HUDEP-2 (cell line): ENCODE measurements at regions not wholly inside any gene's neighbourhood (a gene's known extent, or its start where the extent isn't known, plus 50 kb on each side); places are given as distances from the start of the nearest gene placed in this dataset.

Experiments
- DNase-seq, 76 experiments: peaks; one replicate each; lab custom pipeline; 2025; ENCODE audit not compliant: unreplicated experiment in 76 of 76; lab: John Stamatoyannopoulos, UW

DNA sequence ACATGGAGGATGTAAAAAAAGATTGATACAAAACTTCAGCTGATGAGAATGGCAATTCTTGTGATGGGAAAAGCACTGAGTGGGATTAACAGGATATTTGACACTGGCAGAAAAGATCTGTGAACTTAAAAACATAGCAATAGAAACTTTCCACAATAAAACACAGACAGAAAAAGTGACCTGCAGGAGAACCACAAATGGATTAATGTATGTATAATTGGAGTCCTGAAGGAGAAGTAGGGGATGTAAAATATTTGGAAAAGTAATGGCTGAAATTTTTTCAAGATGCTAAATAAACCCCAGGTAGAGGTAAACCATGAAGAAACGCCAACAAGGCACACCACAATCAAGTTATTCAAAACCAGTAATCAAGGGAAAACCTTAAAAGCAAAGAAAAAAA lies 130.8 kb upstream of the C14orf180 start:
- no peak for DNase-seq

- no peak for DNase-seq
These were observed 128.7 kb upstream of the C14orf180 start for GRCh38 chr14:104450811-104451401.

DNA sequence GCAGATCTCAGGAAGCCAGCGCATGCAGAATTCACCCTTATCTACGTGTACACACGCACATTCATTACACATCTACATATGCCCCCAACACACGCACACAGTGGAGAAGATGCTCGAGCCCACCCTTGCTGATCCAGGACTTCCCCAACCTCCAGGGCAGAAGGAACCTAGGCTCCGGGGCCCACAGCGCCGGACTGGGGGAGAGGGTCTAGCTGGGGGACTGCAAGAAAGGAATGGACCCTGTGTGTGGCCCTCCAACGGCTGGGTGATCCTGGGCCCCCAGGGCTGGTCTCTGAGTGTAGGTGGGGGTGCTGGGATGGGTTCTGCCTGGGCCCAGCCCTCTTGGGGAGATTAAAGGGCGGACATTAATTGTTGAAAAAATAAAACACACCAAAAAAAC lies 128.1 kb upstream of the C14orf180 start:
- DNase-seq: no peak

GRCh38 chr14:104458845-104459244 lies 120.7 kb upstream of the C14orf180 start:
- no peak for DNase-seq

- DNase-seq: no peak
These were observed 118.5 kb upstream of the C14orf180 start for GRCh38 chr14:104460791-104461651.

- DNase-seq: no peak
These were observed 117.7 kb upstream of the C14orf180 start for GRCh38 chr14:104461676-104462449.

DNA sequence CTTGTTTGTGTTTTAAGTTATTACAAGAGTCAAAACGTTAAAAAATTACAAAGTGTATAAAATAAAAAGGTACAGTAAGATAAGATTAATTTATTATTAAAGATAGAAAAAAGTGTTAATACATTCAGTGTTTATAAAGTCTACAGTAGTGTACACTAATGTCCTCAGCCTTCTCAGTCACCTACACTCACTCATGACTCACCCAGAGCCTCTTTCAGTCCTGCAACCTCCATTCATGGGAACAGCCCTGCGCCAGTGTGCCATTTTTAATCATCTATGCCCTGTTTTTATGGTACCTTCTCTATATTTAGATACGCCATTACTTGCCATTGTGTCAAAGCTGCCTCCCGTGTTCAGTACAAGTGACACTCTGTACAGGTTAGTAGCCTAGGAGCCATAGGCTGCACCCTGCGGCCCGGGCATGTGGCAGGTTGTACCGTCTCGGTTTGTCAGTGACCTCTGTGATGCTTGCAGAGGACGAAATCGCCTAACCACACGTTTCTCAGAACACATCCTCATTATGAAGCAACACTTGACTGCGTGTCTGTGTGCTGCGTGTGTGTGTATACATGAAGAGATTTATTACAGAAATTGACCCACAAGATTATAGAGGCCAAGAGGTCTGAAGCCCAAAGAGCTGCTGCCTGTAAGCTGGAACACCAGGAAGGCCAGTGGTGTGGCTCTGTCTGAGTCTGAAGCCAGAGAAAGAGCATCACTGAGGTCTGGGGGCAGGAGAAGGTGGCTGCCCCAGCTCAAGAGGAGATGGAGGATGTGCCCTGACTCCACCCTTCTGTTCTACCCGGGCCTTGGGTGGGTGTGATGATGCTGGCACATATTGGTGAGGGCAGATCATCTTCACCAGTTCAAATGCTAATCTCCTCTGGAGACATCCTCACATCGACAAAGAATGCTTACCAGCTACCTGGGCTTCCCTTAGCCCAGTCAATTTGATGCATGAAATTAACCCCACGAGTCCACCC lies 116.6 kb upstream of the C14orf180 start:
- DNase-seq: no peak

DNA sequence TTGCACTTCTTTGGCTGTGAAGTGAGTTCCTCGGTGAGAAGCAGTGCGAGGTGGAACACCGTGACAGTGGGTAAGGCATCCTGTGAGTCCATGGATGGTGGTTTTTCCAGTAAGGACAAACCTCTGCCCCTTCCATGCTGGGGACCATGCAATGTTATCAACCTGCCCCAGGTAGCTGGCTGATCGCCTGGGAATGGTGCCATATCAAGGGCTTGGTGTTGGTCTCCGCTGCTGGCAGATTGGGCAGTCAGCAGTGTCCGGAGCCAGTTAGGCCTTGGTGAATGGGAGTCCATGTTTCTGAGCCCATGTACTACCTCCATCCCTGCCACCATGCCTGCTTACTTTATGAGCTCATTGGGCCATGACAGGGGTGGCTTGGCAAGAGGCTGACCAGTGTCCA lies 114.7 kb upstream of the C14orf180 start:
- no peak for DNase-seq

DNA sequence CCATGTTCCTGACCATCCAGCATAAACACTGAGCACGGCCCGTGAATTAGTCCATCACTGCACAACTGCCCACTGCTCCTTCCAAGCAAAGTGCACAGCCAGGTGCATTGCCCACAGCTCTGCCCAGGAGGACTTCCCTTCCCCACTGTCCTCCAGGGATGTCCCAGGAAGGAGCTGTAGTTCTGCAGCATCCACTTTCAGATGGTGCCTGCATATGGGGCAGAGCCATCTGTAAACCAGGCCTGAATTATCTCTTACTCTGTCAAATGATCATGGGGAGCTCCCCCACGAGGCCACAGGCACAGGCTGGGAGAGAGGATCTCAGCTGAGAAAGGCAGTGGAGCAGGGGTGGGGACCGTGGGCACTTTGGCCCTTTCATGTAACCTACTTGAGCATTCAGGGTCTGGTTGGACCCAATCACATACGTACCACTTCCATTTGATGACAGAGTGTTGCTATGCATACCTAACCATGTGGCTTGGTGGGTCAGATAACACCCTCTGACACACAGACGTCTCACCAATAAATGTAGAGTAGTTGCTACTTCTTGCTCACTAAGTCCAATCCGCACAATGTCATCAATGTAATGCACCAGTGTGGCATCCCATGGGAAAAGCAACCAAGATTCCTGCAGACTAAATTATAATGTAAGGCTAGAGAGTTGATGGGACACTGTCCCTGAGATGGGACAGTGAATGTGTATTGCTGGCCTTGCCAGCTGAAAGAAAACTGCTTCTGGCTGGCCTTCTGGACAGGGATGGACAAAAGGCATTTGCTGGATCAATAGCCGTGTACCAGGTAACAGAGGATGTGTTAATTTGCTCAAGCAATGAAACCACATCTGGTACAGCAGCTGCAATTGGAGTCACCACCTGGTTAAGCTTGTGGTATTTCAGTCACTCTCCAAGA lies 113.8 kb upstream of the C14orf180 start:
- DNase-seq: no peak

DNA sequence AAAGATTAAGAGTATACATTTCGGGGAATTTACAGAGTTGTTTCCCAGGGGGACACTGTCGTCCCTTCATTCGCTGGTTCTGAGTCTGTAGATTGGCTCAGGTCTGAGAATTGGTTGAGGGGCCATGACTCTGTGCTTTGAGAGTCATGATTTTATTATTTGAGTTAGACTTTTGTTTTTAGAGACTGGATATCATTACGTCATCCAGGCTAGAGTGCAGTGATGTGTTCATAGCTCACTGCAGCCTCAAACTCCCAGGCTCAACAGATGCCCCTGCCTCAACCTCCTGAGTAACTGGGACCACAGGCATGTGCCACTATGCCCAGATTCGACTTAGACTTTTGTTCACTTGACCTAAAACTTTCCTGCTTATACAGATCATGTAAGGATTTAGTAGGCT lies 112.3 kb upstream of the C14orf180 start:
- no peak for DNase-seq

- DNase-seq: no peak
These were observed 111.9 kb upstream of the C14orf180 start for GRCh38 chr14:104467641-104468040.

DNA sequence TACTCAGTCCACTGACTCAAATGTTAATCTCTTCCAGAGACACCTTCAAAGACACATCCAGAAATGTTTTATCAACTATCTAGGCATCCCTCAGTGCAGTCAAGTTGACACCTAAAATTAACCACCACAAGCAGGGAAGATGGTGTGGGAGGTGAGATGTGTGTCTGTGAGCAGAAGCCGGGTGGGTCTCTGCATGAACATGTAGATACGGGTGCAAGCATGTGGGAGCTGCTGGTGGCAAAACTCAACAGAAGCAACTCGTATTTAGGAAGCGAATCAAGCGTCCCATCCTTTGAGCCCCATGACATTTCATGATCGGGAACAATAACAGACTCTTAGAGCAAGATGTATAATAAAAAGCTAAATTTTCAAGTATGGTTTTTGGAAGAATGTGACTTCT lies 110.0 kb upstream of the C14orf180 start:
- no peak for DNase-seq

GRCh38 chr14:104470588-104470987 lies 109.0 kb upstream of the C14orf180 start:
- DNase-seq: no peak

DNA sequence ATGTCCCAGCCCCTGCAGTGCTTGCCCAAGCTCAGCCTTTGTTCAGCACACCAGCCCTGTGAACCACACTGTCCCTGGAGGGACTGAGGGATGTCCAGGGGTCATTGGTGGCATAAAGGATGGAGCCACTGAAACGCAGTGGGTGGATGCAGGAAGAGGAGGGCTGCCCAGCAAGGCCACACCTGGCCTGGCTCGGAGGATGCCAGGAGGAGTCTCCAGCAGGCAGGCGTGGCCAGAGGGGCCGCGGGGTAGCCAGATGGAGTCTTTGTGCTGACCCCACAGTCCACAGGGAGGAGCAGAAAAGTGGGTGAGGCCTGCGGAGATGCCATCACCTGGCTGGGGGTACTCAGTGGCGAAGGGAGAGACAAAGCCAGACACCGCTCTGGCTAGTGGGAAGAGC lies 108.5 kb upstream of the C14orf180 start:
- no peak for DNase-seq

DNA sequence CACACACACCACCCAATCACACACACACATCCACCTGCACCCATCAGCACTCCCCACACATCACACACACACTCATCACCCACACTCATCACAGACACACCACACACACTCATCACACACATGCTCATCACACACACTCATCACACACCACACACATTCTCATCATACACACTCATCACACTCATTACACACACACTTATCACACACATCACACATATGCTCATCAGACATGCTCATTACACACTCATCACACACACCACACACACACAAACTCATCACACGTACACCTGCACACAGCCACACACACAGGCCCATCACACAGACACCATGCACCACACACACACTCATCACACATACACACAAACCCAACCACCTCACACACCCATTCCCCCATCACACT lies 107.5 kb upstream of the C14orf180 start:
- DNase-seq: no peak

DNA sequence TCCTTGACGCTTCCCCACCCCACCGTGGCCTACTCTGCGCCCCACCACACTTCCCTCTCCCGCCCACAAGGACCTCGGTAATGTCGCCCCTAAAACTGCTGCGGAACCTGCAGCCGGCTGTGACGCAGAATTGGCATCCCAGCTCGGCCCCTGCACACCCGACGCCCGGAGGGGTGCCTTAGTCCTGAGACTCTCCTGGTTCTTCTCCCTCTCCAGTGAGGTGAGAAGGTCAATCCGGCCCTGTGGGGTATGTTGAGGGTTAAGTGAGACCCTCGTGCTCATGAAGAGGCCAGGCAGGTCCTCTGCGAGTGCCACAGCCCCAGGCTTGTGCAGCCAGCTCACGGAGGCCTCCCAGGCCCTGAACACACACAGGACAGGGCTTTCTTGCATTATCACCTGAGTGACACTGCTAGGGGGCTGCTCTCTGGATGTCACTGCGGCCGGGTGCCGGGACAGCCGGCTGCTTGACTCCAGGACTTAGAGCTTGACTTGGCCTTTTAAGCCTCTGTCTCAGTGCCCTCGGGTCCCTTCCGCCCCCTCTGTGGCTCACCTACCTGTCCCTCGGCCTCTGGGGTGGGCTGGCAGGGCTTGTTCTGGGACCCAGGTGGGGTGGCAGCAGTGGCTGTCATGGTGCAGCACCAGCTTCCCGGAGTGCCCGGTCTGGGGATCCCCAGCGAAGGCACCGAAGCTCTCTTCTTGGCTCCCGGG lies 106.9 kb upstream of the C14orf180 start:
- no peak for DNase-seq

GRCh38 chr14:104473244-104473565 lies 106.4 kb upstream of the C14orf180 start:
- DNase-seq: no peak

DNA sequence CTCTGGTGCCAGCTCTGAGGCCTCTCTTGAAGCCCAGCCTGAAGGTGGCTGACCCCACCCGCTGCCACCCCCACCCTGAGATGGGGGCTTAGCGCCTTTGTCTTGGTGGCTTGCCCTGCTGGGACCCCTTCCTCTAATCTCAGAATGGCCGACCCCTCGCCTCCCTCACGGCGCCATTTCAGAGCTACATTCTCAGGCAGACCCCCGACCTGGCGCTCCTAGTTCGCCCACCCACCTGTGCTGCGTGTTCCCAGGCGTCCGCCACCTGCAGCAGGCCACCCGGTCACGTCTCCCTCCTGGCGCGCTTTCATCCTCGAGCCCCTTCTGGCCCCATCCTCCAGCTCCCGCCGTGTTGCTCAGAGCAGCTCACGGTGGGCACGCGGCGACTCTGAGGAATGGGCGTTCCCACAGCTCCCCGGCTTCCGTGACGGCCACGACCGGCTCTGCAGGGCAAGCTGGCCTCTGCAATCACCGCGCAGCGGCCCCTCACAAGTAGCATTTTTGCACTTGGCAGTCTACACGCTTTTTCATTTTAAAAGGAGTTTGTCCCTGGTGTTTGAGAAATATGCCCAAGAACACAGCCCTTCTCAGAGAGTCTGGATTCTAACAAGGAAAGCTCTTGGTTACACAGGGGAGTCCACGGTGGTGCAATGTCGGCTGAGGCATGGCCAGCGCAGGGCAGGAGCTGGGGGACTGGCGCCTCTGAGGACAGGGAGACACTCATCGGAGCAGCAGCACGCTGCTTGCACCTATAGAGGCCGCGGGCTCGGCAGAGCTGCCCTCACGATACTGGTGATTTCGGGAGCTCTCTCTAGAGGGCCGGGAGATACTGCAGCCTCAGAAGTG lies 105.7 kb upstream of the C14orf180 start:
- no peak for DNase-seq
